Vagina (tissue), 2 donors: ENCODE measurements at regions not wholly inside any gene's neighbourhood (a gene's known extent, or its start where the extent isn't known, plus 50 kb on each side); places are given as distances from the start of the nearest gene placed in this dataset.

ENCODE experiments used
- CTCF ChIP-seq, 3 experiments: fragments of 450-650 bp in 2 of 3; fragments of 200-600 bp in 1 of 3; sonication (generic) in 1 of 3; IDR thresholded peaks; one replicate each; pipeline ENCODE4 v1.5.1; 2017 to 2019; ENCODE audit warnings: antibody characterized with exemption in 3 of 3, mild to moderate bottlenecking in 2 of 3, moderate library complexity in 2 of 3
- POLR2A ChIP-seq, 2 donors: fragments of 450-650 bp; IDR thresholded peaks; one replicate each; pipeline ENCODE4 v1.6.1; 2017; ENCODE audit warnings: antibody characterized with exemption in 2 of 2, mild to moderate bottlenecking in 2 of 2, moderate library complexity in 2 of 2
- POLR2AphosphoS5 ChIP-seq, 2 donors: sonication (generic); formaldehyde crosslinking; IDR thresholded peaks; one replicate each; pipeline ENCODE4 v1.9.0; 2017; ENCODE audit warnings: antibody characterized with exemption in 2 of 2, mild to moderate bottlenecking in 2 of 2, low read depth in 1 of 2; ENCODE audit not compliant: insufficient read depth in 1 of 2

GRCh38 chr6:85892346-85892745 is 249.7 kb upstream of the SYNCRIP start:
- TF ChIP-seq CTCF (IDR thresholded peaks at IDR 0.05) (no peak), POLR2A (IDR thresholded peaks at IDR 0.05) (no peak), POLR2AphosphoS5 (IDR thresholded peaks at IDR 0.05; ENCODE audit: insufficient read depth in 1 of 2, low read depth in 1 of 2) (no peak)
